MCF 10A (cell line): ENCODE measurements at regions not wholly inside any gene's neighbourhood (a gene's known extent, or its start where the extent isn't known, plus 50 kb on each side); places are given as distances from the start of the nearest gene placed in this dataset.

ENCODE experiments used
- BruUV-seq: library from RNA; stranded (reverse); fragments of 400-500 nt; replicated peaks from 2 replicates; lab custom pipeline; 2021; lab: Mats Ljungman, UMichigan
- CTCF ChIA-PET: fragments of 300-600 bp; sonication (Branson Sonifier 250); formaldehyde crosslinking; extraction: SDS; loops from one replicate; lab custom pipeline; 2021; ENCODE audit warnings: antibody characterized with exemption, inconsistent platforms; lab: Yijun Ruan, JAX
- POLR2A ChIA-PET: fragments of 300-600, 350-650 bp; sonication (Branson Sonifier 250); formaldehyde crosslinking; extraction: SDS; loops from one replicate; lab custom pipeline; 2020; ENCODE audit warnings: antibody characterized with exemption, inconsistent platforms; lab: Yijun Ruan, JAX
- DNase-seq: peaks from one replicate; pipeline ENCODE4 v3.0.0-alpha.2; 2018; ENCODE audit not compliant: unreplicated experiment
- H3K27ac Mint-ChIP-seq: one replicate; pipeline ENCODE4 v1.8.0; 2022; ENCODE audit warnings: mild to moderate bottlenecking, low read depth, mixed read lengths; ENCODE audit not compliant: unreplicated experiment
- H3K27me3 Mint-ChIP-seq: one replicate; pipeline ENCODE4 v1.8.0; 2022; ENCODE audit warnings: mixed read lengths; ENCODE audit not compliant: insufficient read depth, unreplicated experiment
- H3K36me3 Mint-ChIP-seq: one replicate; pipeline ENCODE4 v1.8.0; 2022; ENCODE audit warnings: mild to moderate bottlenecking, moderate library complexity, mixed read lengths; ENCODE audit not compliant: insufficient read depth, unreplicated experiment
- H3K4me1 Mint-ChIP-seq: one replicate; pipeline ENCODE4 v1.8.0; 2022; ENCODE audit warnings: mixed read lengths; ENCODE audit not compliant: insufficient read depth, unreplicated experiment
- H3K4me3 Mint-ChIP-seq: one replicate; pipeline ENCODE4 v1.8.0; 2022; ENCODE audit warnings: mild to moderate bottlenecking, moderate library complexity, mixed read lengths; ENCODE audit not compliant: unreplicated experiment
- H3K9me3 Mint-ChIP-seq: one replicate; pipeline ENCODE4 v1.8.0; 2022; ENCODE audit warnings: mixed read lengths; ENCODE audit not compliant: unreplicated experiment
- CTCF ChIP-seq: fragments of 200-600 bp; IDR thresholded peaks from one replicate; pipeline ENCODE4 v1.8.0; 2022; ENCODE audit warnings: antibody characterized with exemption, mild to moderate bottlenecking; ENCODE audit not compliant: unreplicated experiment
- intact Hi-C: fragments of 100-400 bp; cut with micrococcal nuclease; formaldehyde crosslinking; loops from 2 replicates; pipeline ENCODE4 v1.14.1; 2022

GRCh38 chr2:83594241-83595120 lies 864.6 kb downstream of the SUCLG1 start:
- Mint-ChIP-seq H3K27me3 (no peaks in the 10 kb centered on the region), H3K9me3 (peaks cover under 1% of the 10 kb centered on the region), H3K36me3 (no peaks in the 10 kb centered on the region), H3K4me3 (no peak overlapping the region), H3K4me1 (peaks cover 7% of the 10 kb centered on the region), H3K27ac (no peak overlapping the region)
- POLR2A ChIA-PET, result no interaction called here
- CTCF ChIA-PET, result interaction anchor here (0.6 to 1.2 kb wide), 3 partner anchors 59 to 343 kb away, joined by 3 read pairs; no protein-coding TSS in a partner anchor
- no peak for TF ChIP-seq CTCF
- intact Hi-C loops, result no loop called here
- no peak for DNase-seq
- no TSS peak for BruUV-seq

GRCh38 chr2:83587309-83587708 lies 871.8 kb downstream of the SUCLG1 start:
- intact Hi-C loops, result loop anchor here (1.0 kb wide), 1 partner anchor 230 kb away; no protein-coding TSS in a partner anchor
- no peak overlapping the region for H3K27ac Mint-ChIP-seq
- TF ChIP-seq CTCF, result peak; percentile 25
- H3K4me3 Mint-ChIP-seq, result no peak overlapping the region
- POLR2A ChIA-PET, result no interaction called here
- no TSS peak for BruUV-seq
- peaks cover 8% of the 10 kb centered on the region for H3K4me1 Mint-ChIP-seq
- H3K36me3 Mint-ChIP-seq, result no peaks in the 10 kb centered on the region
- CTCF ChIA-PET, result interaction anchor here (0.6 to 1.3 kb wide), 2 partner anchors 726 to 864 kb away, joined by 3 read pairs; no protein-coding TSS in a partner anchor
- DNase-seq, result peak; percentile 51
- H3K27me3 Mint-ChIP-seq, result no peaks in the 10 kb centered on the region
- H3K9me3 Mint-ChIP-seq, result no peaks in the 10 kb centered on the region

- no peaks in the 10 kb centered on the region for H3K36me3 Mint-ChIP-seq
- BruUV-seq, result no TSS peak
Observed at GRCh38 chr2:83585250-83585649, 873.8 kb downstream of the SUCLG1 start.

More at GRCh38 chr2:83585250-83585649, 873.8 kb downstream of the SUCLG1 start:
- Mint-ChIP-seq H3K4me1 (peaks cover 8% of the 10 kb centered on the region), H3K9me3 (no peaks in the 10 kb centered on the region), H3K27ac (peak overlapping the region; percentile 77), H3K4me3 (peak overlapping the region; percentile 26), H3K27me3 (no peaks in the 10 kb centered on the region)
- CTCF ChIA-PET, result no interaction called here
- POLR2A ChIA-PET, result no interaction called here
- intact Hi-C loops, result no loop called here
- TF ChIP-seq CTCF, result no peak
- DNase-seq, result no peak
